Fibroblast of skin of back (primary cell): ENCODE measurements at regions not wholly inside any gene's neighbourhood (a gene's known extent, or its start where the extent isn't known, plus 50 kb on each side); places are given as distances from the start of the nearest gene placed in this dataset.
"Not testable (repeated sequence)": the region's sequence is repeated elsewhere in the genome, so short reads cannot be mapped to it uniquely, and the experiment has no call there.

Experiments used
- DNase-seq: peaks from one replicate; pipeline ENCODE4 v3.0.0-alpha.2; 2013

DNA sequence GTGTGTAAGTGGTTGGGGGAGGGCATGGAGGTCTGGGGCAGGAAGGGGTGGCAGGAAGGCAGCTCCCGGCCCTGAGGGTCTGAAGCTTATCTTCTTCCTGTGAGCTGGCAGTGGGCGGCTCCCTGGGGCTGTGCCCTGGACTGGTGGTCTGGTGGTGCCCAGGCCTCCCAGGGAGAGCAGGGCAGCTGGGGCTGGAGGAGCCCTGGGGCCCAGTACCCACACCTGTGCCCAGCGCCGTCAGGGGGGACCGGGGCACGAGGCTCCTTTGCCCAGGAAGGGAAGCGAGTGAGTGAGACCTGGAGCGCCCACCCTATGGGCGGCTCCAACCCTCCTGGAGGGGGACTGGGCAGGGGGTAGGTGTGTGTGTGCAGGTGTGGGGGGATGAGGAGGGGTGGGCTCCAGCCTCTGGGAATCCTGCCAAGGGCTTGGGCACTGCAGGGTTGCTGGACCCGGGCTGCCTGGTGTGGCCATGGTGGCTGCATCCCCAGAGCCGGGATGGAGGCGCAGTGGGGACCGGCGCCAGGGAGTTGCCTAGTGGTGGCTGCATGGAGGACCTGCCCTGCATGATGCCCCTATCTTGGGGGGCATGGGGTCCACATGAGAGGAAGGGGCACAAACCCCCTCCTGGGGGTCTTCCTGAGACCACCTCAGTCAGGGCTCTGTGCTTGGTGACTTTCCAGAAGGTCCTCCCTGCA is 353.6 kb downstream of the TMEM121 start:
- no peak for DNase-seq

DNA sequence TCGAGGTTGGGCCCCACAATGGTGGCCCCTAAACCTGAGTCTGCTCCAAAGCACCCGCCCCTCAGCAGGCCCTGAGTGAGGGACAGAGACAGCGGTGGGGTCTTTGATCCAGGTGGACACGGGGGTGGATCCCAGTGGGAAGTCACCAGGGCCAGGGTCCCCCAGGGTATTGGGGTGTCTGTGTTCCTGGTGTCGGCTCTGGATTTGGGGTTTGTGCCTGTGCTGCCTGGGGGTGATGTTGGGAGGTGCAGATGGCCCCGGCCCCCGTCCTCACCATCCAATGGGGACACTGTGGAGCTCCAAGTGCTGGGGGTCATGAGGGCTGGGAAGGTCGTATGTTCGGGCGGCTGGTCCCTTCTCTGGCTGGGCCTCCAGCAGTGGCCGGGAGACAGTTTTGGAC is 354.2 kb downstream of the TMEM121 start:
- no peak for DNase-seq

DNA sequence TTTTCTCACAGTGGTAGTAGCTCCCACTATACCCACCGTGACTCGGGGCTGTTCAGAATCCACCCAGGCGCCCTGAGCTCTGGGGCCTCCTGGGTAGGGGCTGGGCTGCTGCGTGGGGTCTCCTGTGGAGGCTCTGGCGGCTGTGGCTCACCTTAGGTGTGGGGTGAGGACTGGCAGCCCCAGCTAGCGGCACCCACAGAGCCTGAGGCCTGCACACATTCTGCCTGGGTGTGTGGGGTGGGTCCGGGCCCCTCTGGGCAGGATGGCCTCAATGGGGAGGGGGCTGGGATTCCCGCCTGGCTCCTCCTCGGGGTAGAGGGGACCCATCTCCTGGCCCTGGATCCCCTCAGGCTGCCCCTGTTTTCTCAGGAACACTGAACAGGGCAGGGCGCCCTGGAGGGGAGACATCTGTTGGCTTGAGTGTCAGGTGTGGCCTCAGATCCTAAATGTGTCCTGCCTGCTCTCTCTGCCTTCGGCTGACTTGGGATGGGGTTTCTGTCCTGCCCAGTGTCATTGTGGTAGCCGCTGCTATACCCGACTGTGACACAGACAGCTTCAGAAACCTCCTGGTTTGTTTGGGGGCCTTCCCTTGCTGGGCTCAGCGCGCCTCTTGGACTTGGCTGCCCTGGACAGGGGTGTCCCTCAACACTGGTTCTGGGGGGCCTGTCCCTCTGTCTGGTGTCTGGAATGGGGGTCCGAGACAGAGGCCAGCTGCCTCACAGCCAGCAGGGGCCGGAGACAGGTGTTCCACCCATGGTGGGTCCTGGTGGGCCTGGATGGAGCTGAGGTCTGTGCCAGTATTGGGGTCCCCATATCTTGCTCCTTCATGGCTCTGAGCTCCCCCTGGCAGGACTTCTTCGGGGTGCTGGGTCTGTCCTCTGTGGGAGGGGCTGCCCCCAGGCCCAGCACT is 354.9 kb downstream of the TMEM121 start:
- no peak for DNase-seq

DNA sequence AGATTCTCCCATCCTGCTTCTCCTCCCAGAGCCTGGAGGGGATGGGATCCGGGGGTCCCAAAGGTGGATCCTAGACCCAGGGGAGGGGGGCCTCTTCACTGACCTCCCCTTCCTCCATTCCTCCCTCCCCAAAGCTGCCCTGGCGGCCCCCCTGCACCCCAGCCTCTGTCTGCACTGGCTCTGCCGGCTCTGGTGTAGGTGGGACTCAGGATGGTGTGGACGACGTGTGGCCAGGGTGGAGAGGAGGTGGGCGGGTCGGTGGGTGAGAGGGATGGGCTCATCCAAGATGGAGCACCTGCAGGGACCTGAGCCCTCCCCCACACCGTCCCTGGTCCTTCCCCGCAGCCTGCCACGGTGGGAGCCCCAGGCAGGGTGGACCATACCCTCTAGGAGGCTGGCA is 355.6 kb downstream of the TMEM121 start:
- DNase-seq: not testable (repeated sequence)

DNA sequence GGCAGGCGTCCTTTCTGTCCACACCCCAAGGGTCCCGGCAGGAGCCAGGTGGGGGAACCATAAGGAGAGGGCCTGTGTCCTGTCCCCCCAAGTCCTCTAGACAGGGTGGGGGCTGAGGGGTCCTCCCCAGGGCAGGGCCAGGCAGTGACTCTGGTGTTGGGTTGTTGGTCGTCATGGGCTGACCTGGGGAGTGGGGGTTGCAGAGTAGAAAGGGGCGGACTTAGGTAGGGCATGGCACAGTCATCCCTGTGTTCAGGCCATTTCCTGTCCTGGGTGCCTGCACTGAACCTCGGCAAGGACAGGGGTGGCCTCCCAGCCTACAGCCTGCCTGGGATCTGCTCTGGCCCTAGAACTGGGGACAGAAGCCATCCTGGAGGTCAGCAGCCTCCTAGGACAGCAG is 356.2 kb downstream of the TMEM121 start:
- DNase-seq: no peak

DNA sequence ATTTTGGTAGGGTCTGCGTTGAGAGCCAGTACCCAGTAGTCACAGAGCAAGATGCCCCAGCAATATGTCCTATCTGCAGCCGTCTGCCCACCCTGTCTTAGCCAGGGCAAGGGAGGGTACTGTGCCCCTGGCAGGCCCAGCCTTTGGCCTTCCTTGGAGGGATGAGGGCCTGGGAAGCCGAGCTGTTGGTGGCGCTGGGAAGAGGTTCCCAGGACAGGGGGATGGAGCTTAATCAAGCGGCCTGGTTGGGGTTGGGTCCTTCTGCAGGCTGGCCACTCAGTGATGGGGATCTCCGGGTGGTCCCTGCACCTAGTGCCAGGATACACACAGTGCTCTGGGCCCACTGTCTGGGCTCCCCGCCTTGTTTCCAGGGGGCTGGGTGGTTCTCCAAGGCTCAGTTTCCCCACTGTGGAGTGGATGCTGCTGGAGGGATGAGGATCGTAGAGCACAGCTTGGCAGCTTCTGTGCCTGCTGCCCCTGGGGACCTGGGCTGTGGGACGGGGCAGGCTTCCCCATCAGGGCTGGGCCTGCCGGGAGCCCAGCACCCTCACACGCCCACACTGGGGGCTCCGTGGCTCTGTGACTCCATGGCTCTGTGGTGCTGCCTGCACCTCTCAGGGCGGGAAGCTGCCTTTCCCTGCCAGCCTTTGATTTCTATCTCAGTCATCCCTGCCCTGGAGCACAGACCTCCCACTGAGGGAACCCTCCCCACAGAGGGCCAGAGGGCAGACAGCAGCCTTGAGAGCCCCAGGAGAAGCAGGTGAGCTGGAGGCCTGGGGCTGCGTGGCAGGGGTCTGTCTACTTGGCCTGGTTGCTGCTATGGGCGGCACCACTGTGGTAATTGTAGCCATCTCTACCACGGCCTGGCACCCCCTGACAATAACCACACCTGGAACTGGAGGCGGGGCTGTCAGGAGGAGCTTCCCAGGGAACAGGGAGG is 357.0 kb downstream of the TMEM121 start:
- no peak for DNase-seq

DNA sequence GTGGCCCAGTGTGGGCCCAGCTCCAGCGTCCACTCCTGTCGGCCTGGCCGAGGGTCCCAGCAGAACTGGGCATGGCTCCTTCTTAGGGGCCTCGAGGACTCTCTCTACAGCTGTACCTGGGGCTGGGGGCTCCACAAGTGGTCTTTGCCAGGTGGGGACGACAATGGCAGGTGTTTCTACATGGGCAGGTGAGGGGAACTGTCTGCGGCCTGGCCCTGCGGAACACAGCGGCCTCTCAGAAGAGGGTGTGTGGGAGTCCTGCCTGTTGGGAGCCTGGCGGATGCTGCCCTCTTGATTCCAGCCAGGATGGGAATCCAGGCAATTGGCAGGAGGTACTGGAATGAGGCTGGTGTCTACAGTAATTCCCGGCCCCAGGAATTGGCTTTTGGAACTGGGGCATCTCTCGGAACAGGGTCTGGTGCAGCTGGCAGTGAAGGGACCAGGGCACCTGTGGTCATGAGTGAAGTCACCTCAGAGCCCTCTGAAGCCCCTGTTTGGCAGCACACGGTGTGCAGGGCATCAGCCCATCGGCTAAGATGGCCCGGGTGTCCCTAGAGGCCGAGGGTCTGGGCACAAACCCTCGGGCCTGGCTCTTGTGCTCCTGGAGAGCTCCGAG is 357.9 kb downstream of the TMEM121 start:
- DNase-seq: not testable (repeated sequence)

DNA sequence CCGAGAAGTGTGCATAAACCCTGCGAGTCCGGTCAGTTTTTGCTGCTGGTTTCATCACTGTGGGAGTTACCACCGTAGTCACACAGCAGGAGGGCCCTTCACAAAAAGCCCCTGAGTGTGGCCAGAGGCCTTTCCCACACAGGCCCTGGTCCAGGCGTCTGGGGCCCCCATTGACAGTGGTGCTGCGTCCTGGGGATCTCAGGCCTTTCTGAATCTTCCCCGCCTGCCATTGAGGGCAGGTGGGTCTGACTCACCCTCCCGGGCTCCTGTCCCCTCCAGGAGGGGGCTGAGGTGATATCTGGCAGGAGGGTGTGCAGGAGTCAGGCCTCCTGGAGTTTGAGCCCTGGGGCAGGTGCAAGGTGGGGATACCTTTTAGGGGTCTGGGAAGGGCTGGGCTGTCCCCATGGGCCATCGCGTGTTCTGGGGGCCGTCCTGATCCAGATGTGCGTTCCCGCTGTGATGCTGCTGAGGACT is 358.5 kb downstream of the TMEM121 start:
- no peak for DNase-seq

DNA sequence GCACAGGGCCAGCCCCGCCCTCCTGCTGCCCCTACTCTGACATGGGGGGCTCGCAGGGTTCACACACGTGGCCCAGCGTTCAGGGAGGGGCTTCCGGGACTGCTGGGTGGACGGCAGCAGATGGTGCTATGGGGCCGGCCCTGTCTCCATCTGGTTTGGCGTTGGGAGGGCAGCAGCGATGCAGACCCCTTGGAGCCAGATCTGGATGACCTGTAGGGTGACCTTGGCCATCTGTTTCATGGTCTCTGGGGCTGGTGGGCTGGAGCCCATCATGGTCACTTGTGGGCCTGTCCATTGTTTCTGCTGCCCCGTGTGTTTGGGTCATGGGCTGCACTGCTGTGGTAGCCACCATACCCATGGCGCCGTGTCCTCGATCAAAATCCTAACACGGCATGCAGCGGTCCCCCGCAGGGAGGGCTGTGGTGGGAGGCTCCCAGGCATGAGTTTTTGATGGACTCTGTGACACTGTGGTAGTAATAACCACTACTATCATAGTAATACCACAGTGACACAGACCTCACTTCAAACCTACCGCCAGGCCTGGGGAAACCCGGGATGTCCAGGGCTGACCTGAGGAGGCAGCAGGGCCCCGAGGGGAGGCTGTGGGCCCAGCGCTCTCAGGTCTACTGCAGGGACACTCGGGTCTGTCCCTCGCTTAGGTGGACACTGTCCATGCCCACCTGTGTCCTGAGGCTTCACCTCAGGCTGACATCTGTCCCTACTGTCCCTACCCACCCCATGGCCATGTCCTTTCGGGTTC is 359.4 kb downstream of the TMEM121 start:
- DNase-seq: no peak

DNA sequence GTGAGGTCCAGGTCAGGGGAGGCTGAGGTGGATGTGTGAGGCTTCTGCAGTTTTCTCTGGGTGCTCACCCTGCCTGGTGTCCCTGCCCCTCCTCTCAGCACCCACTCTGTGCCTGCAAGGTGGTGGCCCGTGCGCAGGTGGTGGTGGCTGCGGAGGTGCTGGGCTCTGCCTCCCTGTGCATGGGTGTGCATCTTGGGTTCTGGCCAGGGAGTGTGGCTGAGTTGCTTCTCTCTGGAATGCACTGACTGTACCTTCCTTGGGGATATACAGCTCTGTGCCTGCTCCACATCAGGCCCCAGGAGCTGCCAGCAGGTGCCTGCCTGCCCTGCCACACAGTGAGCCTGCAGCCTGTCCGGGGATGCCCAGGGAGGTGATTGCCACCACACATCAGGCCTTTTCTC is 360.4 kb downstream of the TMEM121 start:
- not testable (repeated sequence) for DNase-seq

DNA sequence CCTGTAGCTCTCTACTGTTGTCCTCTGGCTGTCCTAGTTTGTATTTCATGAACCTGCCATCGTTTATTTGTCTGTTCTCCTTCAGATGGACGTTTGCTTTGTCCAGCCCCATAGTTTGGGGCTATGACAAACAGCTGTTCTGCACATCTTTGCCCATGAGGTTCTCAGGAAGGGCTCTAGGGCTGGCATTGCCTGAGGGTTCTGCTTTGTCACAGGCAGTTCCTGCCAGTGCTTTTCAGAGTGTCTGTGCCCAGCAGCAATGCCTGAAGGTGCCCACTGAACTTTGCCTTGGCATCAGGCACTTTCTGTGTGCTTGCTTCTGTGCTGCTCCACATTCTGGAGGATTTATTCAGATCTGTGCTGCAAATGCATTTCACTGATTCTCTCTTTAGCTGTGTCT is 361.3 kb downstream of the TMEM121 start:
- no peak for DNase-seq

DNA sequence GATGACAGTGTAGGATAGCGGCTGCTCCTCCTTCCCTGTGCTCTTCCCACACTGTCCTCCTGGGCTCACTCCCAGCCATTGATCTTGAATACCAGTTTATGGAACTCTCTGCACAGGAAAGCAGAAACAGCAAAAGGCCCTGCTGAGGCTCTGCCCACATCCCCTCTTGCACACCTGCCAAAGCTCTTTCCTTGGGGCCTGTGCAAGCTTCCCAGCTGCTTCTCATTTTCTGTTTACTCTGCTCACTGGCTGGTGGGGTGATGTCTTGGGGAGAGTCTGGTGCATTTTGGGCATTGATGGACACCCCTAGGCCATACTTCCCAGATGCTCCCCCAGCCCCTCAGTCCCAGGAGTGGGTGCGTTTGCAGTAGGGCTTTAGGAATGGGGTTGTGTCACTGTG is 361.8 kb downstream of the TMEM121 start:
- no peak for DNase-seq

DNA sequence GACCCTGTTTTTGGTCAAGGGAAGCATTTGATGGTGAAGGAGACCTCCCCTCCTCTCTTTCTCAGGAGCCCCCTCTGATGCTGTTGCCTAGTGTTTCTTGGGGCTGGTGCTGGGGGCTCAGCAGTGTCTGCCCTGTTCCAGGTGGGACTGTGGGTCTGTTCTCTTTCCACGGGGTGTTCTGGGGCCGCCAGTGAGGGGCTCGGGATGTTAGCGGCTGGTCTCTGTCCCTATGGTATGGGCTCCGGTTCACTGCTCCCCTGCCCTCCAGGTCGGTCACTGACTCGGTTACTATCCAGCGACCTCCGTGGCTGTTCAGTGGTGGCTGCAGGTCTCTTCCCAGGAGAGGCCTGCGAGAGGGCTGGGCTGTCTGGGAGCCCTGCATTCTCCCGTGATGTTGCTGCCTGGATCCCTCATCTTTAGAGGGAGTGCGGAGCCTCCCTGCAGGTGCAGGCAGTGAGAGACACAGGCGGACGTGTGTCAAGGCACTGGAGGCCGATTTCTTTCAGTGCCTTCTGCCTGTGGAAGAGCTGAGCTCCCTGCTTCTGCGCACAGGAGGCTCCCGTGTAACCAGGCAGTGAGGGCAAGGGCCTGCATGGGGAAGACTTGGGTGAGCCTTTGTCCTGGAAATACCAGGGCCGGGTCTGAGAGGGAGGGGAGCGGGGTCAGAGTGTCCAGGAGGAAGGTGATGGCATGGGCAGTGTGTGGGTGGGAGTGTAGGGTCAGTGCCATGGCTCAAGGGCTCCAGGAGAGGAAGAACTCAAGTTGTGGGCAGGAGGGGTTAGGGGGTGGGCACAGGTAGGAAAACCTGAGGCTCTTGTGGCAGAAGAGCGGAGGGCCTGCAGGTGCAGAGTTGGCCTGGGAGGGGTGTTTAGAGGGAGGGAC is 362.6 kb downstream of the TMEM121 start:
- DNase-seq: no peak

DNA sequence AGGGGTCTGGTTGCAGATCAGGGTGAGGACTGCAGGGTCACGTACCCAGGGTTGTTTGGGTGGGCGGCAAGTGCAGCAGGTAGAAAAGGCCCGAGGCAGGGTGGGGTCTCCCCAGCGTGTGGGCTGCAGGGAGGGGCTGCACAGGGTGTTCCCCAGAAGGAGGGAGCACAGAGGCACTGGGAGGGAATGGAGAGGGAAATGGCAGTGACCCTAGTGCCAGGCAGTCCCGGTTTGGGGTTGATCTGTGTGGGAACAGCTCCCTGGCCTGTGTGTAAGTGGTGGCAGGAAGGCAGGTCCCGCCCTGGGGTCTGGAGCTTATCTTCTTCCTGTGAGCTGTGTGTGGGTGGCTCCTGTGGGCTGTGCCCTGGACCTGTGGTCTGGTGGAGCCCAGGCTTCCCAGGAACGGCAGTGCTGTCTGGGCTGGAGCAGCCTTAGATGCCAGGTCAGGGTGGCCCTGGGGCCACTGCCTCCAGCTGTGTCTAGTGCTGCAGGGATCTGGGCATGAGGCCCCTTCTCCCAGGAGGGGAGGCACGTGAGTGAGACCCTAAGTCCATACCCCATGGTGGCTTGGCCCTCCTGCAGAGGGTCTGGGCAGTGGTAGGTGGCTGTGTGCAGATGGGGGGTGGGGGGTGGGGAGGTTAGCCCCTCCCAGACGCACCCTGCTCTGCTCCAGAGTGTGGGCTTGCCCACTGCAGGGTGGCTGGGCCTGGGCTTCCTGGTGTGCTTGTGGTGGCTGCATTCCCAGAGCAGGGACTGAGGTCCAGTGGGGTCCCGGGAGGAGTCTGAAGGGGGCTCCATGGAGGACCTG is 363.5 kb downstream of the TMEM121 start:
- DNase-seq: no peak

DNA sequence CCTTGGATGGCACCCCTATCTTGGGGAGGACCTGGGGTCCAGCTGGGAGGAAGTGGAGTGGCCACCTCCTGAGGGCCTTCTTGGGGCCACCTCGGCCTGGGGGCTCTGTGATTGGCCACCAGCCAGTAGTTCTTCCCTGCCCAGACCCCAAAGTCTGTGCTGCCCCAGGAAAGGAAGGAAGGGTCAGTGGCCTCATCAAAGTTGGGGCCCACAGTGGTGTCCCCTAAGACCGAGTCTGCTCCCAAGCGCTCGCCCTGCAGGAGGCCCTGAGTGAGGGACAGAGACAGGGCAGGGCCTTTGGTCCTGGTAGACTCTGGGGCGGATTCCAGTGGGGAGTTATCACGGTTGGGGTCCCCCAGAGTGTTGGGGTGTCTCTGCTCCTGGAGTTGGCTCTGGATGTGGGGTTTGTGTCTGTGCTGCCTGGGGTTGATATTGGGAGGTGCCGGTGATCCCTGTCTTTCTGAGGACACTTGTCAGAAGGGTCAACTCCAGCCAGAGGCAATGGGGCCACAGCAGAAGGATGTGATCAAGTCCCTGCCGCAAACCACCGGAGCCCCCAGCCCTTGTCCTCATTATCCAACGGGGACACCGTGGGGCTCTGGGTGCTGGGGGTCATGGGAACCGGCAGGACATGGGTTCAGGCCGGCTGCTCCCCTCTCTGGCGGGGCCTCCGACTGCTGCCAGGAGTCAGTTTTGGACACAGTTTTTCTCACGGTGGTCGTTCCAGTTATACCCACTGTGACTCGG is 364.3 kb downstream of the TMEM121 start:
- DNase-seq: no peak

DNA sequence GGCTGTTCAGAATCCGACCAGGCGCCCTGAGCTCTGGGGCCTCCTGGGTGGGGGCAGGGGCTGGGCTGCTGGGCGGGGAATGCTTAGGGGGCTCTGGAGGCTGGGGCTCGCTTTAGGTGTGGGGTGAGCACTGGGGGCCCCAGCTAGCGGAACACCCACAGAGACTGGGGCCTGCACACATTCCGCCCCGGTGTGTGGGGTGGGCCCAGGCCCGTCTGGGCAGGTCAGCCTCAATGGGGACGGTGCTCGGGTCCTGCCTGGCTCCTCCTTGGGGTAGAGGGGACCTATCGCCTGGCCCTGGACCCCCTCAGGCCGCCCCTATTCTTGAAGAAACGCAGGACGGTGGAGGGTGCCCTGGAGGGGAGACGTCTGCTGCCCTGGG is 364.8 kb downstream of the TMEM121 start:
- no peak for DNase-seq

DNA sequence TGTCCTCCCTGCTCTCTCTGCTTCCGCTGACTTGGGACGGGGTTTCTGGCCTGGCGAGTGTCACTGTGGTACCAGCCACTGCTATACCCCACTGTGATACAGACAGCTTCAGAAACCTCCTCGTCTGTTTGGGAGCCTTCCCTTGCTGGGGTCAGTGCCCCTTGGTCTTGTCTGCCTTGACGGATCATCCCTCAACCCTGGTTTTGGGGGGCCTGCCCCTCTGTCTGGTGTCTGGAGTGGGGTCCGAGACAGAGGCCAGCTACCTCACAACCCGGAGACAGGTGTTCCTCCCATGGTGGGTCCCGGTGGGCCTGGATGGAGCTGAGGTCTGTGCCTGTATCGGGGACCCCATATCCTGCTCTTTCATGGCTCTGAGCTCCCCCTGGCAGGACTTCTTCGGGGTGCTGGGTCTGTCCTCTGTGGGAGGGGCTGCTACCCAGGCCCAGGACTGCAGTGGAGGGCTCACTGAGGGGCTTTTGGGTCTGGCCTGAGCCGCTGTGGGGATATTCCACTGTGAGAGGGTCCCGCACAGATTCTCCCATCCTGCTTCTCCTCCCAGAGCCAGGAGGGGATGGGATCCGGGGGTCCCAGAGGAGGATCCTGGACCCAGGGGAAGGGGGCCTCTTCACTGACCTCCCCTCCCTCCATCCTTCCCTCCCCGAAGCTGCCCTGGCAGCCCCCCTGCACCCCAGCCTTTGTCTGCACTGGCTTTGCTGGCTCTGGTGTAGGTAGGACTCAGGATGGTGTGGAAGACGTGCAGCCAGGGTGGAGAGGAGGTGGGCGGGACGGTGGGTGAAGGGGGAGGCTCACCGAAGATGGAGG is 365.5 kb downstream of the TMEM121 start:
- no peak for DNase-seq
